Fibroblast of lung (primary cell): ENCODE measurements at regions not wholly inside any gene's neighbourhood (a gene's known extent, or its start where the extent isn't known, plus 50 kb on each side); places are given as distances from the start of the nearest gene placed in this dataset.

Source experiments
- EZH2 ChIP-seq: IDR thresholded peaks from 2 replicates; pipeline ENCODE4 v1.5.1; 2012; ENCODE audit warnings: low read length, control low read depth, mild to moderate bottlenecking; ENCODE audit errors: missing control alignments
- TF ChIP-seq, protein P1 (sequence below), 2 donors: IDR thresholded peaks in 1 of 2; conservative IDR thresholded peaks in 1 of 2; 1 replicate in 1 of 2; 2 replicates in 1 of 2; pipeline ENCODE4 v1.5.1; 2011 to 2012; ENCODE audit warnings: low read length in 2 of 2, control low read depth in 1 of 2, inconsistent platforms in 1 of 2, low read depth in 1 of 2, mild to moderate bottlenecking in 1 of 2

DNA sequence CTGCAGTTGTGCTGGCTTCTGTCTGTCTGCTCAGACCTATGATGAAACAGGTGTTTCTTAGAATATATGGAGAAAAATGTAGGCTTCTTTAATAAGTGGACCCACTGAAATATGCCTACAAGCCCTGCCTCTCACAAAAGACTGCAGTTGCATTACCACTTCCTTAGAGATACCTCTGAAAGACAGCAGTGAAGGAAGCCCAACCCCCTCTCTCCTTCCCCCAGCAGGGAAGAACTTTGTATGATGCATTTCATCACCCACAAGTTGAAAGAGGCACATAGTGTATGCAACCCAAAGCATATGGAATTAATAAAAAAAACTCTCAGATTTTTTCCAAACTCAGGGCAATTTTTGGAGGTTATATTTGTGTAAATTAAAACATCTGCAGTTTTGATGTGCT, 916.7 kb downstream of the TECRL start:
- TF ChIP-seq, protein P1, sequence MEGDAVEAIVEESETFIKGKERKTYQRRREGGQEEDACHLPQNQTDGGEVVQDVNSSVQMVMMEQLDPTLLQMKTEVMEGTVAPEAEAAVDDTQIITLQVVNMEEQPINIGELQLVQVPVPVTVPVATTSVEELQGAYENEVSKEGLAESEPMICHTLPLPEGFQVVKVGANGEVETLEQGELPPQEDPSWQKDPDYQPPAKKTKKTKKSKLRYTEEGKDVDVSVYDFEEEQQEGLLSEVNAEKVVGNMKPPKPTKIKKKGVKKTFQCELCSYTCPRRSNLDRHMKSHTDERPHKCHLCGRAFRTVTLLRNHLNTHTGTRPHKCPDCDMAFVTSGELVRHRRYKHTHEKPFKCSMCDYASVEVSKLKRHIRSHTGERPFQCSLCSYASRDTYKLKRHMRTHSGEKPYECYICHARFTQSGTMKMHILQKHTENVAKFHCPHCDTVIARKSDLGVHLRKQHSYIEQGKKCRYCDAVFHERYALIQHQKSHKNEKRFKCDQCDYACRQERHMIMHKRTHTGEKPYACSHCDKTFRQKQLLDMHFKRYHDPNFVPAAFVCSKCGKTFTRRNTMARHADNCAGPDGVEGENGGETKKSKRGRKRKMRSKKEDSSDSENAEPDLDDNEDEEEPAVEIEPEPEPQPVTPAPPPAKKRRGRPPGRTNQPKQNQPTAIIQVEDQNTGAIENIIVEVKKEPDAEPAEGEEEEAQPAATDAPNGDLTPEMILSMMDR (conservative IDR thresholded peaks at IDR 0.05 in 1 of 2, IDR thresholded peaks at IDR 0.05 in 1 of 2; ENCODE audit: low read depth in 1 of 2, low read length in 2 of 2) = no peak
- TF ChIP-seq EZH2 = no peak
